GM19397 (cell line): ENCODE measurements at regions not wholly inside any gene's neighbourhood (a gene's known extent, or its start where the extent isn't known, plus 50 kb on each side); places are given as distances from the start of the nearest gene placed in this dataset.

Experiments
- ATAC-seq: cut with Tn5 transposase; IDR thresholded peaks from one replicate; pipeline ENCODE4 v1.9.1; 2021; ENCODE audit warnings: mild to moderate bottlenecking, moderate library complexity; ENCODE audit not compliant: unreplicated experiment

- no peak for ATAC-seq
Measured at GRCh38 chr5:135127439-135128240, 93.6 kb upstream of the PITX1 start.

GRCh38 chr5:135126688-135127438 lies 92.8 kb upstream of the PITX1 start:
- ATAC-seq: no peak

GRCh38 chr5:135124724-135125123 lies 90.7 kb upstream of the PITX1 start:
- no peak for ATAC-seq

GRCh38 chr5:135124128-135124527 lies 90.1 kb upstream of the PITX1 start:
- no peak for ATAC-seq

GRCh38 chr5:135122797-135123196 lies 88.8 kb upstream of the PITX1 start:
- no peak for ATAC-seq

- ATAC-seq: no peak
Measured at GRCh38 chr5:135120951-135121350, 86.9 kb upstream of the PITX1 start.

- ATAC-seq: no peak
Measured at GRCh38 chr5:135119481-135119880, 85.5 kb upstream of the PITX1 start.

- no peak for ATAC-seq
Measured at GRCh38 chr5:135117590-135117989, 83.6 kb upstream of the PITX1 start.

GRCh38 chr5:135116160-135116561 lies 82.1 kb upstream of the PITX1 start:
- ATAC-seq: no peak

GRCh38 chr5:135115591-135115990 lies 81.6 kb upstream of the PITX1 start:
- ATAC-seq: no peak

- no peak for ATAC-seq
Measured at GRCh38 chr5:135114759-135115158, 80.7 kb upstream of the PITX1 start.

- ATAC-seq: no peak
Measured at GRCh38 chr5:135112008-135112725, 78.1 kb upstream of the PITX1 start.

- ATAC-seq: no peak
Measured at GRCh38 chr5:135110785-135111596, 77.0 kb upstream of the PITX1 start.

GRCh38 chr5:135108992-135109391 lies 75.0 kb upstream of the PITX1 start:
- no peak for ATAC-seq

GRCh38 chr5:135108569-135108968 lies 74.5 kb upstream of the PITX1 start:
- ATAC-seq: no peak

GRCh38 chr5:135107986-135108385 lies 74.0 kb upstream of the PITX1 start:
- ATAC-seq: no peak

- no peak for ATAC-seq
Measured at GRCh38 chr5:135106610-135107471, 72.8 kb upstream of the PITX1 start.

- no peak for ATAC-seq
Measured at GRCh38 chr5:135106136-135106535, 72.1 kb upstream of the PITX1 start.

- ATAC-seq: no peak
Measured at GRCh38 chr5:135105105-135105484, 71.1 kb upstream of the PITX1 start.

GRCh38 chr5:135103575-135103853 lies 69.5 kb upstream of the PITX1 start:
- no peak for ATAC-seq
